HuH-7.5 (cell line): ENCODE measurements at regions not wholly inside any gene's neighbourhood (a gene's known extent, or its start where the extent isn't known, plus 50 kb on each side); places are given as distances from the start of the nearest gene placed in this dataset.
"Not testable (repeated sequence)": the region's sequence is repeated elsewhere in the genome, so short reads cannot be mapped to it uniquely, and the experiment has no call there.

Experiments
- DNase-seq: peaks from one replicate; pipeline ENCODE4 v3.0.0; 2011; ENCODE audit warnings: low spot score

DNA sequence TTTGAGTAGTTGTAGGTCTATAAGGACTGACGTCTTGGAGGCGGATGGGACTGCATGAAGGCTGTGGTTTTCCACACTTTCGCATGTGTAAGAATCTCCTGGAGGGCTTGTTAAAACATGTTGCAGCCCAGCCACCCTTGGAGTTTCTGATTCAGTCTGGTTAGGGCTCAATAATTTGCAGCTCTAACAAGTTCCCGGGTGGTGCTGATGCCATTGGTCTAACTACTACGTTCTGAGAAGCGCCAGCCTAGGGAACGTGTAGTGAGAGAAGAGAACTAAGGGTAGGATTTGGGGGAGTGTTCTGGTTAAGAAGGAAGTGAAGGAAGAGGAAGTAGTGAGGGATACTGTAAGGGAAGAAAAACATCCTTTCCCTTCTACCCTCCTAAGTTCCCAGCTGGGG, 138.9 kb downstream of the LARP7 start:
- DNase-seq = no peak

DNA sequence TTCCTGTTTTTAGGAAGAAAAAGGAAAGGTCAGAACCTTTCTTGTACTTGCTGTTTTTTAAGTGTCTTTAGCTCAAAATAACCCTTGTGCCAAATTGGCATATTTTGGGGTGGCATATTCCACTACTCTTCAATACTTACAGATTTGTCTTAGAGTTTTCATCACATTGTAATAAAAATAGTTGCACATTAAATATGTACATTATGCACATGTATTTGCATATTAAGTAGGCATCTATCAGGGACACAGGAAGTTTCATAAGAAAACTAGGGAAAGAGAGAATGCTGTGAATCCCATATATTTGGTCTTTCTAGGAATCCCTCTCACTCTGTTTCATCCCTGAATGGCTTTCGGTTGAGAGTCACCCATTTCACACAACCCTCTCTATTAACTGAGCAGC, 139.6 kb downstream of the LARP7 start:
- no peak for DNase-seq

DNA sequence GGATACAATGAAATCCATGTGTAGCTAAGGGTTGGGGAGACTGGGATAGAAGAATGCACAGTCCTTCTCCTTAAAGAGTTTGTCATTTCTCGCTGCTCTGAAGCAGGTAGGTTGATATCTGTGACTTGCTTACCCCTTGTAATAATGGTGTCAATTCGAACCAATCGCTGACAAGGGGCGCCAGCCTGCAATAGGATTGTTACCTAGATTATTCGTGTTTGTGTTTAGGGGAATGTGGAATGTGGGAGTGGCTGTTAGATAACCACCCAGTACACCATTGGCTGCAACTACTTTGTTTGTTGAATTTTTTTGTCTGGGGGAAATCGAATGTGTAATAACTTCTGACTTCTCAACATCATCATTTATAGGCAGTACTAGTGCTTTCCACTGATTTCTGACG, 141.6 kb downstream of the LARP7 start:
- no peak for DNase-seq

DNA sequence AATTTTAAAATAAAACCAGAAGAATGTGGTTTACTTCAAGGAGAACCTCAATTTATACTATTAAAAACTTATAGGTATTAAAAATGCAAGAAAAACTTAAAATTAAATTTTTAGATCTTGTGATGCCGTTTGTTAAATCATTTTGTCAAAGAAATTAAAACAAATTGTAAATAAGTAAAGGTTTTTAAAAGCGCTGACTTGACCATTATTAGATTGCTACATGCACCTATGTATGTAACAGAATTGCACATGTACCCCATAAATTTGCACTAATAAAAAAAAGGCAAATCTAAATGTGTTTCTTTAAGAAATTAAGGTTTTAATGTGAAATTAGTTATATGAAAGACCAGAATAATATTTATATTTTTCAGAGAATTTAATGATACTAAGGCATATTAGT, 156.1 kb downstream of the LARP7 start:
- DNase-seq = no peak

DNA sequence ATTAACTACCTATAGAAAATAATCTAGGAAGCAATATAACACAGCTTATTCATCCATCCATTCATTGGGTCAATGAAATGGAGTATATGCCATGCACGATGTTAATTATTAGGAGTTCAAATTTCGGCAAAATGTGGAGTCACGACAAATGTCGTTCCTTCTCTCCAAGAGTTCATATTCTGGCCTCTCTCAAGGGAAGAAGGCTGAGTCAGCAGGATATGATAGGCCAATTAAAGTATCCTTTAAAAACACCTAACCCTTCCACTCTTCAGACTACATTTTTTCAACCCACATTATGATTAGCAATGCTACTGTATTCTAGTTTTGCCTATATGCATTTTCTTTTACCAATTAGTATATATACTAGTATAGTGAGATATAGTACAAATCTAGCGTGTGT, 163.1 kb downstream of the LARP7 start:
- DNase-seq = no peak

DNA sequence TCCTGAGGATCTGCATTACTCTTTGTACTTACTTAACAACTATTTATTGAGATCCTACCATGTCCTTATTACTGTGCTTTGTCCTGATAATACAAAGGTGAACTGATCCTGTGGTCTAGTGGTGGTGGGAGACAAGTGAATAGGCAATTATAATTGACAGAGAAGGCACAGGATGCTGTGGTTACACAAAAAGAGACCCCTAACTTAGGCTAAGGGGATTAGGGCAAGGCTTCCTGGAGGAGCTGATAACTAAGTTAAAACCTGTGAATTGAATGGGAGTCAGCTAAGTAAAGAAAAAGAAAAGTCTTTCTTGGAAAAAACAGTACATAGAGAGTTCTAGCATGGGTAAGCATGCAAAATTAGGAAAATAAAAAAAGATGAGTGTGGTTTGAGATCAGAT, 164.4 kb downstream of the LARP7 start:
- no peak for DNase-seq

DNA sequence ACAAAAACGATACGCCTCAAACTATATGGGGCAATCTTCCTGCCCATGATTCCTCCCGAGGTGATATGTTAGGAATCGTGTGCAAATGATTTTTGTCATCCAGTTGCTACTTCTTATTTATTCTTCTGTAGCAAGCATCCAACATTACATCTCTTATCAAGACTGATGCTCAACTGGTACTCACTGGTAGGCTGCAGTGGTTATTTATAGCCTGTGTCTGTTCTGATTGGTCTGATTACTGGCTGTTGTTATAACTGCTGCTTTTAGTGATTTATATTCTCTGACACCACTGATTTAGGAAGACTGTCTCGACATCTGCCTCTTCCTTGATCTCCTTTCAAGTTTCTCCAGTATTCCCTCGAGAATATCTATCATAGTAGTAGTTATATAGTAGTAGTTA, 165.8 kb downstream of the LARP7 start:
- DNase-seq = no peak

DNA sequence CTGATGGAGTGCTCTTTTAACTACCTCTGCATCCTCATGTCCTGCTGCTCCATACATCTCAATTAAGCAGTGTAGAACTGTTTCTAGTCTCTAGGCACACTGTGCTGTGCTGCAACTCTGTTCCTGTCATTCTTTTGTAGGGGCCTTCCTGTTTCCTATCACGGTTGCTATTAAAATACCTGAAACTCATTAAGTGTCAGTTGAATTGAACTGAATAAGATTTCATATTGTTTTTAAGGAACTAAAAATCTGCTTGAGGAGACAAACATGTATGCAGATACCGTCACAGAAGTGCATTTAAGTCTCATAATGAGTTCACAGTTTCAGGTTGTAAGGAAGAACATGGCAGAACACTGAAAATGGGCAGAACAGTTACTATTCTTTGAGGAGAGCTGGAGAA, 170.1 kb downstream of the LARP7 start:
- no peak for DNase-seq

DNA sequence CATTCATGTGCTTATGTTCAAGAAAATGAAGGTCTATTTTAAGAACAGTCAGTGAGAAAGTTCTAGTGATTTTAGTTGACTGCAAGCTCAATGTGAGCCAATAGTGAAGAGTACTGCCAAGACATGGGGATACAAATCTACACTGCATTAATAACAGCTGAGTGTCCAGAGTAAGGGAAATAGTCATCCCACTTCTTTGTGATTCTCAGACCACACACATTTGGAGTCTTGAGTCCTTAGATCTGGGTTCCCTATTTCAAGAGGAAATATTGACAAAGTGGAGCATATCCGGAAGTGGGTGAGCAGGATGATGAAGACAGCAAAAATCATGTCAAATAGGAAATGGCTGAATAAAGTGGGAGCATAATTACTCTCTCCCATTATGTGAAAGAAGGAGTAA, 171.1 kb downstream of the LARP7 start:
- no peak for DNase-seq

DNA sequence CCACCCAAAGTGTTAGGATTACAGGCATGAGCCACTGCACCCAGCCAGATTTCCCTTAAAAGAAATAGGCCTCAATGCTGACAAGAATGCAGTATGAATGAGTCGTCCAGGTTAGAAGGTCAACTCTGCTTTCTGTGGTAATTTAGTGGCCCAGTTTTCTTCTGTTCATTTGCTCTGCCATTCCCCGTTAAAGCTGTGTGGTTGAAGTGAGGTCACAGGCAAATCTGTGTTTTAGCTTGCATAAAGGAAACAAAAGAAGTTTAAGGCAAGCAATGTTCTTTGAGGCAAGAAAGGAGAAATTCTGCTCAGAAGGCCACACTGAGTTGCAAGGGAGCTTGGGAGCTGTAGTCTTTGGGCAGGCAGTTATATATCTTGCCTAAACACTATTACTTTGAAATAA, 176.8 kb downstream of the LARP7 start:
- no peak for DNase-seq

DNA sequence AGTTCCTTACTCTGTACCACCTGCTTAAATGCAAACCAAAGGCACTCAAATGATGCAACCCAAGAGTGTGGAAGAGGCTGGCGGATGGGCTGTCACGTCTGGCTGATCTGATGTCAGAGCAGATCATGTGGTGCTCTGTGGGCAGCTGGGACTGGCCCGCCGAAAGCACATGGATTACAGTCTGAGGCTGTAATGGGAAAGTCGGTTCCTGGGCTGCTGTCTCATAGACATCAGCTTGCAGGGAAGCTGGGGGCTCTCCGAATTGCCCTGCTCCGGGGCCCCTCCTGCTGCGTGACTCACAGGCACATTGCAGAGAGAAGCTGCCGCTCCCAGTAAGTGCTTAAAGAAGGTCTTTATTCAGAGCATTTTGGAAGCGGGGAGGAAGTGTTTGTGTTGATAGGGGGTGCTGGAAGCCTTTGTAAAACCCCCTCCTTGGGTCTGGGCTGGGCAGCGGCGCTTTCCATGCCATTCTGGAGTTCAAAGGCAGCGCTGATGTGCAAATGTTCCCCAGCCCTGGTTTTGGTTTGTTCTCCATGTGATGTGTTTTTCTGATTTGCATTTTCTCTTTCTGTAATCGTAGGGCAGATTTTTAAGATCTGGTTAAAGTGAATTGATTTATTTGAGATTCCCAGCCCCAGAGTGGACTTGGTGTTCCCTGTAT, 181.1 kb downstream of the LARP7 start:
- peak; percentile 63 for DNase-seq

DNA sequence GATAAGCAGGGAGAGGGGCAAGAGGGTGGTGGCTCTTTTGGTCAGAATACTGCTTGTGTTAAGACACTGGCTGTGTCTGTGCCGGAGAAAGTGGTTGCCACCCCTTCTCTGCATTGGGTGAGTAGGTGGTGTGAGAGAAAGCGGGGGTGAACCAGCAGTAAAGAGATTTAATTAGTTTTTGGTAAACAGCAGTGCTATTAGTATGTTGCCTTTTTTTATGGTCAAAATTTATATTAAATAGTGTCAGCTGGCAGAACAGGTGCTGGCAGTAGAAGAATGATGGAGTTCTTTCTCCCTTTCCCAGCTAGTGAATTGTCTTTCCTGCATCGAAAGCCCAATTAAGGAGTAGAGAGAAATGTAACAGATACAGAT, 181.6 kb downstream of the LARP7 start:
- peak; percentile 10 for DNase-seq

DNA sequence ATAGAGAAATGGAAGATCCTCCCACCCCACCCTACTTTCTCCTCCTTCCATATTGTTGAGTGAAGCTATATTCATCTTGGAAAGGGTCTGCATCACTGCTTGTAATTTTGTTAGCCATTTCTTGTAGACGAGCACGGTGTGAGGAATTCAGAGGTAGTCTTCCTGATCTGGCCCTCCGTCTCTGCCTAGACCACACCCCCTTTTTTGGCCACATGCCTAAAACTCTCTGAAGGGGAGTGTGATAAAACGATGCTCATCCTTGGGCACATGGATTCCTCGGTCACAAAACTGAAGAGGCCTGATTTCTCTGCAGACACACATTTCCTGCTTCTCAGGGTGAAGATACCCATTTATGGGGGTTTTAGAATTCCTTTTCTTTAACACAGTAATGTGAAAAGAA, 182.8 kb downstream of the LARP7 start:
- DNase-seq = no peak

DNA sequence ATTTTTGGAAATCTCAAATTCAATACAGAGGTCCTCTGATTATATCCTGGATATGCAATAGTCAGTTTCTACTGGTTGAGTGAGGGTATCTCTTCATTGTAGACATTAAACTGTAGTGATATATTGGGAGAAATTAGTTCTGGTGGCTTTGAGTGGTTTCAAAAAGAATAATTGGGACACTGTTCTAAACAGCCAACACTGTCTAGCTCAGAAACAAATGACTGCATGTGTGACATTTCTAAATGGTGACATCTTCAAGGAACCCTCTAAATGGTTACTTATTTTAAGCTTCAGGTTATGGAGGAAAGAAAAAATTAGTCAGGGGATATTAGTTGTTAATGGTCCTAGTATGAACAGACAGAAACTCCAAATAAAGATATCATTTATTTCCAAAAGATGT, 186.2 kb downstream of the LARP7 start:
- no peak for DNase-seq

DNA sequence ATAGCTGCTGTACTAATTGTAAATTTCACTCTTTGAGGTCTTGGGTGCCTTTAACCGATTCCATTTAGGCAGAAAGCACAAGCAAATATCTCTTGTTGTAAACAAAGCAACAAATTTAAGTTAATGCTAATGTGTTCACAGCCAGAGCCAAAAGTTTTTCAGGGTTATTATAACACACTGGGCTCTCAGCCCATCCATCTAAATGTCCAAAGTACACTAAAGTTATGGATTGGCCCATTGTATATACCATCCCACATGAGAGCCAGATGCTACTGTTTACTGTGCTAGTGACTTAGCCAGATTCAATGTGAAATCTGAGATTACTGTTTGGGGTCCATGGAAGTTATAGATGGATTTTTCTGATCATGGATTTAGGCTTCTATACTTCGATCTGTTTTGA, 186.7 kb downstream of the LARP7 start:
- no peak for DNase-seq

DNA sequence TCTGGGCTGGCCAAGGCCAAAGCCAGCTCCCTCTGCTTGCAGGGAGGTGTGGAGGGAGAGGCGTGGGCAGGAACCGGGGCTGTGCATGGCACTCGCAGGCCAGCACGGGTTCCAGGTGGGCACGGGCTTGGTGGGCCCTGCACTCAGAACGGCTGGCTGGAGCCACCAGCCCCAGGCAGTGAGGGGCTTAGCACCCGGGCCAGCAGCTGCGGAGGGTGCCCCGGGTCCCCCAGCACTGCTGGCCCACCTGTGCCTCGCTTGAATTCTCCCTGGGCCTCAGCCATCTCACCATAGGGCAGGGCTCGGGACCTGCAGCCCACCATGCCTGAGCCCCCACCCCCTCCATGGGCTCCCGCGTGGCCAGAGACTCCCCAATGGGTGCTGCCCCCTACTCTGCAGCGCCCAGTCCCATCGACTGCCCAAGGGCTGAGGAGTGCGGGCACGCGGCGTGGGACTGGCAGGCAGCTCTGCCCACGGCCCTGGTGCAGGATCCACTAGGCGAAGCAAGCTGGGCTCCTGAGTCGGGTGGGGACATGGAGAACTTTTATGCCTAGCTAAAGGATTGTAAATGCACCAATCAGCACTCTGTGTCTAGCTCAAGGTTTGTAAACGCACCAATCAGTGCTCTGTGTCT, 193.9 kb downstream of the LARP7 start:
- no peak for DNase-seq

DNA sequence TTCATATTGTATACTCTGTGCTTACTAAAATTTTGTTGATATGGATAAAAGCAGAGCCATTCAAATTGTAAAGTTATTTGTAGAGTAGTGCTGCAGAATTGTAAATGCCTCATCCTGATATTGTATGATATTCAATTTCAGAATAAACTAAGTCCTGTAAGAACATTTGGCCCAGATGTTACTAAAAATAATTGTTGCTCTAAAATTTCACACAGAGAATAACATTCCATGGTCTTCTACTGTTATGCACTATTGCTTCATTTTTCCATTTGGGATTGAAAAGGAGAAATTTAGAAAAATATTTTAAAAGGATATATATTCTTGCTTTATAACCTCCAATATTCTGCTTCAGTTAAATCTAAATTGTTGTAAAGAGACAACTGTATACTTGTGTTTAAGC, 195.6 kb downstream of the LARP7 start:
- no peak for DNase-seq

DNA sequence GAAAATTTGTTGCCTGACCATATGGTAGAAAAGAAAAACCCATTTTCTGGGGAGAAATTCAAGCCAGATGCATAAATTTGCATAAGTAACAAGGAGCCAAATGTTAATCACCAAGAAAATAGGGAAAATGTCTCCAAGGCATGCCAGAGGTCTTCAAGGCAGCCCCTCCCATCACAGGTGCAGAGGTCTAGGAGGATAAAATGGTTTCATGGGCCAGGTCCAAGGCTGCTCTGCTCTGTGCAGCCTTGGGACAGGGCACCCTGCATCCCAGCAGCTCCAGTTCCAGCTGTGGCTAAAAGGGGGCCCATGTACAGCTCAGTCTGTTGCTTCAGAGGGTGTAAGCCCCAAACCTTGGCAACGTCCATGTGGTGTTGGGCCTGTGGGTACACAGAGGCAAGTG, 200.0 kb downstream of the LARP7 start:
- DNase-seq = no peak

DNA sequence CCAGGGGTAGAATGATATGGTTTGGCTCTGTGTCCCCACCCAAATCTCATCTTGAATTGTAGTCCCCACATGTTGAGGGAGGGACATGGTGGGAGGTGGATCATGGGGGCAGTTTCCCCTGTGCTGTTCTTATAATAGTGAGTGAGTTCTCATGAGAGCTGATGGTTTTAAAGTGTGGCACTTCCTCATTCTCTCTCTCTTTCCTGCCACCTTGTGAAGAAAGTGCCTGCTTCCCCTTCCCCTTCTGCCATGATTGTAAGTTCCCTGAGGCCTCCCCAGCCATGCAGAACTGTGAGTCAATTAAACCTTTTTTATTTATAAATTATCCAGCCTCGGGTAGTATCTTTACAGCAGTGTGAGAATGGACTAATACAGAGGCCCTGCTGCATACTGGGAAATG, 201.1 kb downstream of the LARP7 start:
- not testable (repeated sequence) for DNase-seq

DNA sequence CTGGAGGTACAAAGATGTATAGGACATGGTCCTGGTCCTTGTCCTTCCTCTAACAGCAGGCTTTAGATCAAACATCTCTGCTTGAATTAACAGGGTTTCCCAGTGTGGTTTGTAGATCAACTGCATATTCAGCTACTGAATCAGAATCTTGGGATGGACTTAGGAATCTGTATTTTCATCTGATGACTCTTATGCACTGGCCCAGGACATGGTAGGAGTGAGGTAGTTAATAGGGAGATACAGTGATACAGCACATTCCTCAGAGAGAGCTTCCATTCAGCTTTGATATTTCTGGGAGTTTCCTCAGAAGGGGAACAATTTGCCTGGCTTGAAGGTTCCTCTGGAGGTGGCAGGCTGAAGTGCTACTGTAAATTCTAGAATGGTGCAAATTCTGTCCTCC, 203.1 kb downstream of the LARP7 start:
- no peak for DNase-seq

DNA sequence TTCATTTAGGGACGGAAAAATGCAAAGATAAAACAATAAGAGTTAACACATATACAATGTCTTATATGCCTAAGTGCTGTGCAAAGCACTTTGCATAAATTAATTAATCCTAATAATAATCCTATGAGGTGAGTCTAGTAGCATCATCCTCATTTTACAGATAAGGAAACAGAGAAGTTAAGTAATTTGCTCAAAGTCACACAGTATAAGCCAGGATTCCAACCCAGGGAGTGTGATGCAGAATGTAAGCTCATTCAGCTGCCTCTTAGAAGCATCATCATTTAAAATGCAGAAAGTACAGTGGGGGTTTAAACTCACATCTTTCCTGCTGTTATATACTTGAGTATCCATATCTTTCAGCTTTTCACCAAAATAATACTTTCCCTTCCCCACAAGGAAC, 203.7 kb downstream of the LARP7 start:
- DNase-seq = no peak

DNA sequence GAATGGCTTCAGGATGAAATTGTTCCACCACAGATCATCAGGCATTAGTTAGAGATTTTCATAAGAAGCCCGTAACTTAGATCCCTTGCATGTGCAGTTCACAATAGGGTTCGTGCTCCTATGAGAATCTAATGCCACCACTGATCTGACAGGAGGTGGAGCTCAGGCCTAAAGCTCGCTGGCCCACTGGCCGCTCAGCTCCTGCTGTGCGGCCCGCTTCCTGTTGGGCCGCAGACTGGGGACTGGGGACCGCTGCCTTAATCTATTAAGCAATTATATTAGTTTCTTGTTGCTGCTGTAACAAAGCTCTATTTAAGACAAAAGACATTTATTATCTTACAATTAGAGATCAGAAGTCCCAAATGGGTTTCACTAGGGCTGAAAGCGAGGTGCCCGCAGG, 205.6 kb downstream of the LARP7 start:
- DNase-seq = no peak

DNA sequence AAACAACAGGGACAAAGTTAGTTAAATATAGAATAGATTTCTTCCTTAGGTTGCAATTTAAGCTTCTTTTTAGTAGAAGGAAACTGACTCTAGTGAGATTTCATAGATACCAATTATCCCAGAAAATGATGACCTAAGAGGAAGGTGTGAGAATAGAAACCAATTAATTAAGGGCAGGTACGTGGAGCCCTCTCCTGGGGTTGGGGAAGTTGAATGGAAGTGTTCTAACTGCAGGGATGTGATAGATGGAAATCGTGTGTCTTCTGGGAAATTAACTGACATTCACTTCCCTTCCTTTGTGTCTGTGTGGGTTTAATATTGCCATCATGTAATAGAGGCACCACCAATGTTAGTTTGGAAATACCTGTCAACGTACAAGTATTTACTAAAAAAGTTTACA, 204.1 kb upstream of the ANK2 start:
- no peak for DNase-seq

DNA sequence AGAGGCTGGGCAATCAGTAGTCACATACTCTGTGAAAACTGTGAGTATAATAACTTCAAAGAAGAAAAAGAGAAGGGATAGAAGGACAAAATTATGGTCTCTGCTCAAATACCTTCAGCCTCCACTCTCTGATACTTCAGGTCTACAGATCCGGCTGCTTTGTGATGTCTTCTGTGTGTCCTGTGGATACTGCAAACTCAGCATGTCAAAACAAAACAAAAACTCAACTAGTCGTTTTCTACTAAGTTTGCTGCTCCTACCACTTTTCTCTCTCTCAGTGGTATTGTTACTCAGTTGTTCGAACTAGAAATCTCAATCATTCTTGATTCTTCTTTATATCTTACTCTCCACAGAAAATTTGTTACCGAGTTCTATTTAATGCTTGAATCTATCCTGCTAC, 202.4 kb upstream of the ANK2 start:
- DNase-seq = no peak

DNA sequence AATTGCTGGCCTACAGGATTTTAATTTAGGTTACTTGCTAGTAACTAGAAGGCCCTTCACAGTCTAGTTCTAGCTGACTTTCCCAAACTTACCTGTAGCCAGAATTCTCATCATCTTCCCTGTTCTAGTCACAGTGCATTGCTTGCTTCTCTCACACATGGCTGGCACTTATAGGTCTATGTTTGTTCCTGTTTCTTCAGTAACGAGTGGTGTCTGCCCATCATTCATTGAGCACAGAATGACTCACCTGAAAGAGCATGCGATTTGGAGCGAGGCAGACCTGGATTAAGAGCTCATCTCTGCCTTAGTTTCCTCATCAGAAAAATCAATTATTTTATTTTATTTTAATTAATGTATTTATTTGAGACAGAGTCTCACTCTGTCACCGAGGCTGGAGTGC, 201.7 kb upstream of the ANK2 start:
- DNase-seq = no peak
